HG03135 (cell line): ENCODE measurements at regions not wholly inside any gene's neighbourhood (a gene's known extent, or its start where the extent isn't known, plus 50 kb on each side); places are given as distances from the start of the nearest gene placed in this dataset.
"Not testable (repeated sequence)": the region's sequence is repeated elsewhere in the genome, so short reads cannot be mapped to it uniquely, and the experiment has no call there.

ENCODE experiments used
- ATAC-seq: cut with Tn5 transposase; IDR thresholded peaks from one replicate; pipeline ENCODE4 v1.9.1; 2021; ENCODE audit warnings: mild to moderate bottlenecking, moderate library complexity; ENCODE audit not compliant: unreplicated experiment

DNA sequence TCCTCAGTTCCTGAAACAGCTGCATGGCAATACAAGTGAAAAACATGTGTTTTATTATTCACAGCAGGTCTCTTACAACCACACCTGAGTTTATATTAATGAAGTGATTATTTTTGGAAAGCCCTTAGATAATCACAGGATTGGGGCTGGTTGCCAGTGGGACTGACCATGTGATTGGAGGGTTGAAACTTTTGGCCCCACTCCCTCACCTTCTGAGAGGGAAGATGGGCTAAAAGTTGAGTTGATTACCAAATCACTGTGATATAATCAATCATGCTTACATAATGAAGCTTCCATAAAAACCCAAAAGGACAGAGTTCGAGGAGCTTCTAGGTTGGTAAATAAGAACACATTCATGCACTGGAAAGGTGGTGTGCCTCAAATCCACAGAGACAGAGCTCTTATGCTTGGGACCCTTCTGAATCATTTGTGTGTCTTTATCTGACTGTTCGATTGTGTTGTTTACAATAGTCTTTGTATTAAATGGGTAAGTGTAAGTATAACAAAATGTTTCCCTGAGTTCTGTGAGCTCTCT, 393.9 kb downstream of the RPS24 start:
- no peak for ATAC-seq

DNA sequence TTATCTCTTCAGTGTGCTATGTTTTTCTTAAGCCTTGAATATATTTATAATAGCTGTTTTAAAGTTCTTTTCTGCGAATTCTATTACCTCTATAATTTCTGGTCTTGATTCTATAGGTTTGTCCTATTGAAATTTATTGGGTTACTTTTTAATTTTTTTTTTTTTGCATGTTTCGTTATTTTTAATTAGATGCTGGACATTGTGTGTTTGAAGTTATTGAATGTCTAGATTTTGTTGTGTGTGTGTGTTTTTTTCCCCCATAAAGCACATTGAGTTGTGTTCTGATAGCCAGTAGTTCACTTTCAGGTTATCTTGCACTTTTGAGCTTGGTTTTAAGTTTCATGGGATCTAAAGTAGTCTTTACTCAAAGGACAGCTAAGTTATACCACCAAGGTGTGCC, 394.9 kb downstream of the RPS24 start:
- ATAC-seq = no peak

DNA sequence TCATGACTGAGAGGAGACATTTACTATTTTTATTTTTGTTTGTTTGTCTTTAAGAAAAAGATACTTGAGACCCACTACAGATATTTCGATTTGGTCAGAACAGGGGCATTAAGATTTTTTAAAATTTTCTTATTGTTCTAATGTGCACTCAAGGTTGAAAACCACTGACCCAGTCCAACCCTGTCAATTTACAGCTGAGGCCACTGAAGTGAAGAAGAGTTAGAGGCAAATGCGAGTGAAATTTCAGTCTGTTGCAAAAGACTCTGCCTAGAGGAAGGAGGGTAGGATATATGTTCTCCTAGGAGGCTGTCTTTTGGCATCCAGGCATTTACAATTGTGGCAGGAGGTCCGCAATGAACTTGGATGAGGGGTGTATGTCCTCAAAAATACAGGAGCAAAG, 396.3 kb downstream of the RPS24 start:
- ATAC-seq = no peak

DNA sequence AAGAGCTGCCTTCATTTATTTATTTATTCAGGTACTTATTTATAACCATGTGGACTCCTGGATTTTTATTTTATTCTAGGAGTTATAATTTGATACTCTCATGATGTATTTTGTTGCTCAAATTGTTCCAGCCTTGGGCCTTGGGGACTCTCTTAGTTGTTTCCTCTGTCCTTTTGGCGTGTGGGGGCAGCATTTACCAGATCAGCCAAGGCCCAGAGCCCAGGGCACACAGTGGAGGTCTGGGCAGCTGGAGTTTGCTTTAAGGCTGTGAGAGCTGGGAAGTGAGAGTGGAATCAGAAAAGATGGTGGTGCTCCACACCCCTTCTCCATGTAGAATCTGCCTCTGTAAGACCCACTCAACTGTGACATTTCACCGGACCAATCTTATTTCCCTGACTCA, 398.9 kb downstream of the RPS24 start:
- no peak for ATAC-seq

DNA sequence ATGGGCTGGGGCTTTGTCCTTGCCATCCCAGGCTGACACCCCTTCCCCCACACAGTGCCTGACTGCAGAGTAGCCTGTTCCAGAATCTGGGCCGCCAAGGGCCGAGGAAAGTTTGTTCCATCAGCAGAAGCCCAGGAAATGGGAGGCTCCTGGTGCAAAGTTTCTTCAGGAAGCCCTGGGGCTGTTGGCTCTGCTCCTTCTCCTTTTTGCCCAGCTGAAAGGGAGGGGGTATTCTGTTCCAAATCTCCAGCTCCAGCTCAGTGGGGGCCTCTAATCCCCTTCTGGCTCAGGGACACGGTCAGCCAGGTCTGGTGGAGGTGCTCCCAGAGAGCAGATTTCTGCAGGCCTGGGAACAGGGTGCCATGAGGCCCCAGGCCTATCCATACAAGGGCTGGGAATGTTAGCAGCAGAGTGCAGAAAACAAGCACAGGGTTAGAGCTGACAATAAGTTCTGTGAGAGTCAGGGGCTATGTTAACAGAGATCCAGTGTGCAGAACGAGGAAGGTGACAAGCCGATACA, 399.5 kb downstream of the RPS24 start:
- no peak for ATAC-seq

DNA sequence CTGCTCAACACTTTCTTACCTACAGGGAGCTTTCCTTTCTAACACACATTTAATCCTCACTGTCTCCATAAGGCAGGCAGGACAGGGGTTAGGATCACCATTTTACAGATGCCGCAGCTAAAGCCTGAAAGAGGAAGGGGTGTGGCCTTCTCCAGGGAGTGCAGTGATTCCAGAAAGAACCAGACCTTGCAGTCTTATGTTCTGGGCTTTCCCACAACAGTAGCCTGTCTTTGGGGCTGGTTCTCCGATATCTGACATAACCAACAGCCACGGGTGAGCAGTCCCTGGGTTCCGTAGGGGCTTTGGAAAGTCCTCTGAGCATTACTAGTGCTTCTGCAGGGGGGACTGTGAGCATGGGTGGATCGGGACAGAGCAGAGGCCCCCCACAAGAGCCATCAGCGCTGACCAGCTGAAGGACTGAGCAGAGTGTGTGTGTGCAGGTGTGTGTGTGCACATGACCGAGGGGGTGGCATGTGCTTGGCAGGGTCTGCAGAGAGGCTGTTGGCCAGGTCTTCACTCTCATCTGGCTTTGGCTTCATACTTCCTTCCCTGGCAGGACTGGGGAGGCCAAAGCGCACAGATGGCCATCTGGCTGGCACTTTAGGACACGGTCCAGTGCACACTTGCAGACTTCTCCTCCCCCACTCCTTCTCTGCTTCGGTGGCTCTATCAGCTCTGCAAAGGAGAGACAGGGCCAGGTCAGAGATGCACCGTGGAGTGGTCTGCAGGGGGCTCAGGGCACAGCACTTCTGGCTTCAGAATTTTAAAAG, 400.3 kb downstream of the RPS24 start:
- no peak for ATAC-seq

DNA sequence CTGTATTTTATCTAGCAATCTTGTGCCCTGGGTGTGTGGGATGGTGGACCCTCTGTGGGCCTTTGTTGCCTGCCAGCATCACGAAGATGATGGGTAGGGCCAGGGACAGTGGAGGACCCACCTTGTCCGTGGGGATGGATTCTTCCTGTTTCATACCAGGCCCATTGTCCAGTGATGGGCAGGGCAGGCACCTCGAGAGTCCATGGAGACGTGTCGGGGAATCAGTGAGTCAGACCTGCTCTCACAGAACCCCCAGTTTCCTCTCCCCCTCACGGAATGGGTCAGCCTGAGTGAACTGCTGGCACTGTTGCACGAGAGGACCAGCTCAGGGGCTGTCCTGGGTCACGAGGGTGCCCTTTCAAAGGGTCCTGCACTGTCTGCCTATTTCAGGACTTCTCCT, 401.2 kb downstream of the RPS24 start:
- no peak for ATAC-seq

DNA sequence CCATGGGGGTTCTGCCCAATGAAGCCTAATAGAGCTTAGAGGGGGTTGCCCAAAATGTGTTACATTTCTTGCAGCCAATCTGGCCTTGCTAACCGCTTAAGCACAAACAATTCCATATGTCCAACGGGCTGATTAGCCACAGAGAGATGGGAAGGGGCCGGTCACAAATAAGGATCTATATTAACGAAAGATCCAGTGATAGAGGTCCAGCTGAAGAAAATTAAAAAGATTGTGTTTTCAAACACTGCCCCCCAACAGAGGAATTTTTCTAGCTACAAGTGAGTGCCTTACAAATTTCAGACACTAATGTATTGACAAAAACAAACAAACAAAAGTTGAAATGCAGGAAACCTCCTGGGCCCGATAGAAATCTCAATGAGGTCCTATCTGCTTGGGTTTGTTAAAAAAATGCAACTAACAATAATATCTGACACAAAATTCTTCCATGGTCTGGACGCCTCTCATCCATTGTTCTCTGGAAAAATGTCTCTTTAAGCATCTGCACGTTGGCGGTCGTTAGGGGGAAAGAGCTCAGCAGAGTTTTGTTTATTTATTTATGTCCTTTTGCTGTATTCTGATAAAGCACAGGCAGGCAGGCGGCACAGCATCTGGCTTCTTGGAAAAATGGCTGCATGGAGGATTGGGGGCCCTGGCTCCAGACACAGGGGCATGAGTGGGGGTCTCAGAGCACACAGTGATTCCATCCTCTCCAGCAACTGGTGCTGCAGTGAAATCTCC, 402.0 kb downstream of the RPS24 start:
- ATAC-seq = no peak

DNA sequence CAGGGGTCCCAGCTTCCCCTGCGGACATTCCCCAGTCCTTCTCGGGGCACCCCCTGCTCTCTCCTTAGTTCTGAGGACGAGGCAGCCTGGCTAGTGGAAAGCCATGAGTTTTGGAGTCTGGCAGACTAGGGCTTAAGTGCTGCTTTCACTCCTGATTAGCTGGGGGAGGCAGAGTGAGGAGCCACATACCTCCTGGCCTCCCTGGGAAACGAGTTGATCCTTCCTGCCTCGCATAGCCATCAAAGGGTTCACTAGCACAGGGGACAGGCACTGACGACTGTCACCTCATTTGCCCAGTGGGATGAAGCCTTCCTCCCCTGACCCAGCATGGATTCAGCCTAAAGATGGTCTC, 402.5 kb downstream of the RPS24 start:
- no peak for ATAC-seq

DNA sequence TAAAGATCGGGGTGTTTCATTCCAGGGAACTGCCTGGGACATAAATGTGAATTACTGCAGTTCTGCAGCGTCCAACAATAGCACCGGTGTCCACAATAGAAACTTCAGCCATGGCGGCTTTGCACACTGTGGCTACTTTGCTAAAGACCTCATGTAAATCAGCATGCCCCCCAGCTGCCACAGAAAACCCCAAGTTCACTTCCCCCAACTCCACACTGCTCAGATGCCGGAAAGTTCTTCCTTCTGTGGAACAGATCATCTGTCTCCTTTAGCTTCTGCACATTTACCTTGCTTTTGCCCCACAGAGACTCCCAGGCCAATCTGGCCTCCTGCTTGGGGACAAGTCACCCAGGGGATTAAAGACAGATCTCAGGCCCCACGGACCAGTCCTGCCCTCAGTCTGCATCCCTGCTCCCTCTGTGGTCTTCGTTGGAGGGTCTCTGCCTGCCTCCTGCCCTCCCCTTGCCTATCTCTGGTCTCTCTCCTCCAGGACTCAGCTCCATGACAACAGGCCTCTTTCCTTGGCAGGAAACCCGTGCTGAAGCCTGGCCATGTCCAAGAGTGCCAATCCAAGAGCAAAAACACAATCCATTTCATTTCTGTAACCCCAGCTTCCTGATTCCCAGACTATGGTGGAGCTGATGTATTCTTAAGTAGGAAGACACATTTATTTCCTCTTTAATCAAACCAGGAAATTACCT, 403.2 kb downstream of the RPS24 start:
- ATAC-seq = no peak

DNA sequence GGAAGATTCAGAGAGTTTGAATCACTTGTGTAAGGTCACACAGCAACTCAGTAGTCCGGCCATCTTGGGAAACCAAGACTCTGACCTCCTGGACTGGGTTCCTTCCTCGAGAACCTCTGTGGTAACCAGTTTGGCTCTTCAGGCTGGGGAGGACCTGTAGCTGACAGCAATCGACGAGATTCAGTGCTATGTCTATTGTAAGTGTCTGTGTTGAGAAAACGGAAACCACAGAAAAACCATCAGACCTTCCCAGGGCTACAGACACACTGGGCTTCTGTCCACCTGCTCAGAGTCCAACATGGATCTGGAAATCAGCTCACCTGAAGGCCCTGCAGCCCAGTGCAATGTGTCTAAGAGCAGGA, 403.7 kb downstream of the RPS24 start:
- peak; percentile 55 for ATAC-seq

DNA sequence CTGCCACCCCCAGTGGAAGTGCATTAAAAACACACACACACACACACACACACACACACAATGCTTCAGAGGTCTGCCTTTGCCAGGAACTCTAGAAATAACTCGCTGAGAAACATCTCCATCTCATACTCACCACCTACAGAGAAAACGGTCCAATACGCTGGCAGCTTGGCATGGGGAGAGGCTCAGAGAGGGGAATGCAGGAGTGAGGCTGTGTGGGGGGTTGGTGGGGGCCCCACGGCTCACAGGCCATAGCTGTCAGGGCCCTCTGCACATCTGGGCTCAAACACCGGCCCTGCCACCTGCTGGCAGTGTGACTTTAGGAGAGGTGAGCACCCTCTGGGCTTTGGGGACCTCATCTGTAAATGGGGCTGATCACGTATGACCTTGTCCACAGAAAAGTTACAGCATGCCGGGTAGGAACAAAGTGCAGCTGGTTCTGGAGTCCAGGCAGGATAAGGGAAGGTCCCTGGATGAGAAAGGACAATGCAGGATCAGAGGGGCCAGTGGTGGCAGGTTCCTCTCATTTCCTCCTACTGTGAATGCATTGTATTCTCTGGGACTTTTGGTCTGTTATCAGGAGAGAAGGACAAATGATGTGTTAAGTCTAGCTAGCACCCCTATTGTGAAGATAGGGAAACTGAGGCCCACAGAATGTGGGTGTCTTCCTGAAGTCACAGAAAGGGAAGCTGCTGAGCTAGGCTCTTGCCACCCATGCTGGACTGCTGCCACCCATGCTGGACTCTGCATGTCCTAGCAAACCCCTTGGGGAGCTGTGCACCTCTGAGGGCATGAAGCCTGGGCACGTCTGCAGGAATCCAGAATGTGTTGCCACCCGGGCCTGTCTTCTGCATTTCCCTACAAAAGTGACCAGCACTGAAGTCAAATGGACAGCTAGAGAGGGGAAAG, 404.6 kb downstream of the RPS24 start:
- peak; percentile 77 for ATAC-seq

DNA sequence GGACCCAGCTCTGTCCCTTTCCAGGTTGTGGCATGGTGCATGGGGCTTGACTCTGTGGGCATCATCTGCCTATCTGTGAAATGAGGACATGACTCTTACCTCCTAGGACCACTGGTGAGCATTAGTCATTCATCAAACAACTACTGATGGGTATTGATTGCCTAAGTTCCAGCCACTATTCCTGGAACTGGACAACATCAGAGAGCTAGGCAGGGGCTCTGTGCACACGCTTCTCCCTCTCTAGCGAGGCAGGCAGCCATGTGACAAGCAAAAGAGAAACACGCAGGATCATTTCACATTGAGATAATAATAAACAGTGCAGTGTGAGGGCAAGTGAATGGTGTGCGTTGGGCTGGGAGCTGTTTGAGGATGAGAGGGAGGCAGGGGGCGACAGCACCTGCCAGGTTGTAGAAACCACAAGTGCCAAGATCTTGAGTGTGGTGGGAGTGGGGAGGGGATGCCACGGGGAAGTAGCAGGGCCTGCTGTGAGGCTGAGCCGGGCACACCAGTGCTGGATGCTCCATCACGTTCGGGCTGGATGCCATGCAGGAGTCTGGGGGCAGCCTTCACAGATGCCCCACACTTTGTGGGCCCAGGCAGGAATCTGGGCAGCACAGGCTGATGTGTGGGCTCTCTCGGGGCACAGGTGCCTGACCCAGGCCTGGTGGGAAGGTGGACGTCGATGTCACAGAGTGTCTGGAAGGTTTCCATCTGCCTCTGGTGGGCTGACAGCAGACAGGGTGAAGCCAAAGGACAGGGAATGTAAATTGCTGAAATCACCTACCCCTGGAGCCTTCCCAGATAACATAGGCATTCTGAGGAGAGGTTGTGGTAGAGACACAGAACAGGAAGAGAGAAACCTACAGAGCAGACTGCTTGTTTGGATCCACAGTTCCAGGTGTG, 405.5 kb downstream of the RPS24 start:
- no peak for ATAC-seq

DNA sequence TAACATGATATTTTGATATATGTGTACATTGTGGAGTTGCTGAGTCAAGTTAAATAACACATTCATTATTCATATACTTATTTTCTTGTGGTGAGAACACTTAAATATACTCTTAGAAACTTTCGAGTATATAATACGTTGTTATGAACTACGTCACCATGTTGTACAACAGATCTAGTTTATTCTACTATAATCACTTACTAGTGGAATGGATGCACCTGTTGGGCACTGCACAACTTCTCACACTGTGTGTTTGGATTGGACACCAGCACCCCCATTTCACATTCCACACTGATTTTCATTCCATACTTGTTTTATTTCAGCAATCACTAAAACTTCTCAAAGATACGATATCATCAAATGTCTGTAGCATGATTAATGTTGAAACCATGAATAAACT, 407.3 kb downstream of the RPS24 start:
- no peak for ATAC-seq

DNA sequence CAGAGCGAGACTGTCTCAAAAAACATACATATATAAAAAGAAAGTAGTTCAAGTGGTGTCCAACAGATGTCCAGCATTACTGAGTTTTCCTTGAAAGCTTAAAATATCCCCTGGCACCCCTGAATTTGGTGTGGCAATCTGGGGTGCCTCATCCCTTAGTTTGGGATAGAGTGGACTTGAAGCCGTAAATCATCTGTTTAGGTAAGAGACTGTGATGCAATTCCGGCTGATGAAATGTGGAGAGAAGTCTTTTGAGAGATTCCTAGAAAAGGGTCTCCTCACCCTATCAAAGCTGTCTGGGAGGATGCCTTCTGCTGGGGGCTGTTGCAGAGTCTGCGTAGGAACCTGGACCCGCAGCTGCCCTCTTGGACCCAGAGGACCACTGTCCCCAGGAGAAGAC, 408.0 kb downstream of the RPS24 start:
- ATAC-seq = no peak

DNA sequence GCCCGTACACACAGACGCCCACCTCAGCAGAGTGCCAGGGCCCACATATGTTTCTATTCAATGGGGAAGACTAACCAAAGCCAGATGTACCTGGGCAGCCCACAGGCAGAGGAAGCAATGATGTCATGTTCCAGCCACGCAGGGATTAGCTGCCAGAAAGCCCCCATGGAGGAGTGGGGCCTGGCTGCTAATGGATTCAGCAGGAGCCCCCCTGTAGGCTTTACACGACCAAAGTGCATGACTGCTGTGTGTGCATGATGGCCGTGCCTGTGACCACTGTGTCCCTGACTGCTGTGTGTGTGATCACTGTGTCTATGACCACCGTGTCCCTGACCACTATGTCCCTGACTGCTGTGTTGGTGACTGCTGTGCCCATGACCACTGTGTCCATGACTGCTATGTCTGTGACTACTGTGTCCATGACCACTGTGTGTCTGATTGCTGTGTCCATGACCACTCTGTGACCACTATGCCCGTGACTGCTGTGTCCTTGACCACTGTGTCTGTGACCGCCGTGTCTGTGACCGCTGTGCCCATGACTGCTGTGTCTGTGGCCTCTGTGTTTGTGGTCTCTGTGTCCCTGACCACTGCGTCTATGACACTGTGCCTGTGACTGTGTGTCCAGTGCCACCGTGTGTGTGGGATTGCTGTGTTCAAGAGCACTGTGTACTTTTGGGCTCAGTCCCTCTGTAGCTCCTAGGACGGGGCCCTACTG, 409.3 kb downstream of the RPS24 start:
- ATAC-seq = no peak

DNA sequence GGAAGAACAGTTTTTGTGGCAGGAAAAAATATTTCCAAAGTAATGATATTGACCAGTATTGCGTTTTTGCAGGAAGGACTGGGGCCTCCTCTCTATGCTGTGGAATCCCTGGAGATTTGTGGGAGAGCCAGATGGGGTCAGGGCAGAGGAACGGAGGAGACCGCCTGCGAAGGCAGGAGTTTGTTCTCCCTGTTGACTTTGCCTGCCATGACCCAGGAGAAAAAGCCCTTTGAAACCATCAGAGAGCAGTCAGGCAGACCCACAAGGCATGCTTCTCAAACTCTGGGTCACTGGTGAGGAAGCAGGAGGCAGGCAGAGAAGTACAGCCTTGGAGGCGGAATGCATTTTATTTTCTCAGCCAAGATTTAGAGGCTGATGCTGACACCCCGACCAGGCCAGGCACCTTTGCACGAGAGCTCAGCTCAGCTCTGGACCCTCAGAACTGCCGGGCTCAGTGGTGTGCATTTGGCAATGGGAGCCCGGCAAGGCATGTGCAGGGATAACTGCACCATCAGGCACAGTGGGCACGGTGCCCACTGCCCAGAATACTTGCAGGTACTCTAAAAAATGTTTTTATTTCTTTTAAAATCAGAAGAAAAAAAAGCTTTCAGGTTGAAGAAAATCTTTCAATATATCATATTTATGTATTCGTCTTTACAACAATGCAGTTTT, 410.4 kb downstream of the RPS24 start:
- no peak for ATAC-seq

DNA sequence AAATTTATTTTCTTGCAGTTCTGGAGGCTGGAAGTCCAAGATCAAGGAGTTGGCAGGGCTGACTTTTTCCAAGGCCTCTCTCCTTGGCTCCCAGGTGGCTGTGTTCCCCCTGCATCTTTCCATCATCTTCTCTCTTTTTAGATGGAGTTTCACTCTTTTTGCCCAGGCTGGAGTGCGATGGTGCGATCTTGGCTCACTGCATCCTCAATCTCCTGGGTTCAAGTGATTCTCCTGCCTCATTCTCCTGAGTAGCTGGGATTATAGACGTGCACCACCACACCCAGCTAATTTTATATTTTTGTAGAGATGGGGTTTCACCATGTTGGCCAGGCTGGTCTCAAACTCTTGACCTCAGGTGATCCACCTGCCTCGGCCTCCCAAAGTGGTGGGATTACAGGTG, 411.1 kb downstream of the RPS24 start:
- ATAC-seq = not testable (repeated sequence)
